Left colon (tissue), 2 donors: ENCODE measurements at regions not wholly inside any gene's neighbourhood (a gene's known extent, or its start where the extent isn't known, plus 50 kb on each side); places are given as distances from the start of the nearest gene placed in this dataset.
A peak's percentile ranks its signal among the peaks of the same experiment; 100 is the strongest.

Experiments used
- ATAC-seq: fragments of 200-7000 bp; cut with Tn5 transposase; one replicate; pipeline ENCODE4 v1.9.1; 2020; ENCODE audit warnings: mild to moderate bottlenecking, moderate library complexity
- DNase-seq, 2 donors: peaks; one replicate each; pipeline ENCODE4 v3.0.0-alpha.2; 2020
- intact Hi-C, 2 donors: fragments of 100-400 bp; cut with DNase I in 1 of 2; cut with micrococcal nuclease in 1 of 2; formaldehyde crosslinking; loops; one replicate each; pipeline versions ENCODE4 v1.11.2 to v1.14.0; 2022; cut with DNase I, micrococcal nuclease
- donor health status: DM: no; HTN: no; CAD: no.
- donor health status: DM: yes; HTN: yes; CAD: no.

GRCh38 chr10:57979491-57979890 lies 288.2 kb downstream of the IPMK start:
- intact Hi-C loops: no loop called here
- no peak for ATAC-seq
- no peak for DNase-seq

- DNase-seq (no peak), ATAC-seq (peak; percentile 82)
- intact Hi-C loops: no loop called here
Observed at GRCh38 chr10:57977262-57977661, 290.4 kb downstream of the IPMK start.

GRCh38 chr10:57973451-57973850 lies 294.2 kb downstream of the IPMK start:
- intact Hi-C loops: no loop called here
- DNase-seq (no peak), ATAC-seq (no peak)

- intact Hi-C loops: no loop called here
- ATAC-seq (peak; percentile 97), DNase-seq (peak in 1 of 2 donors; percentile 7)
Observed at GRCh38 chr10:57972783-57973182, 294.9 kb downstream of the IPMK start.

- DNase-seq (no peak), ATAC-seq (no peak)
- intact Hi-C loops: no loop called here
Observed at GRCh38 chr10:57968328-57969016, 299.2 kb downstream of the IPMK start.

GRCh38 chr10:57964351-57964750 lies 303.3 kb downstream of the IPMK start:
- ATAC-seq (no peak), DNase-seq (no peak)
- intact Hi-C loops: no loop called here

GRCh38 chr10:57963546-57963945 lies 304.1 kb downstream of the IPMK start:
- no peak for ATAC-seq
- no peak for DNase-seq
- intact Hi-C loops: no loop called here

GRCh38 chr10:57962839-57963238 lies 304.9 kb downstream of the IPMK start:
- no peak for ATAC-seq
- intact Hi-C loops: no loop called here
- no peak for DNase-seq

- intact Hi-C loops: no loop called here
- ATAC-seq: no peak
- no peak for DNase-seq
Observed at GRCh38 chr10:57961487-57961886, 306.2 kb downstream of the IPMK start.

GRCh38 chr10:57960406-57960805 lies 307.3 kb downstream of the IPMK start:
- DNase-seq: no peak
- ATAC-seq: no peak
- intact Hi-C loops: no loop called here

GRCh38 chr10:57959318-57960006 lies 308.2 kb downstream of the IPMK start:
- intact Hi-C loops: no loop called here
- no peak for DNase-seq
- peak; percentile 40 for ATAC-seq

- no peak for ATAC-seq
- intact Hi-C loops: no loop called here
- no peak for DNase-seq
Observed at GRCh38 chr10:57955076-57955475, 312.6 kb downstream of the IPMK start.

- no peak for ATAC-seq
- DNase-seq: no peak
- intact Hi-C loops: no loop called here
Observed at GRCh38 chr10:57952741-57953140, 315.0 kb downstream of the IPMK start.

- no peak for DNase-seq
- intact Hi-C loops: no loop called here
- no peak for ATAC-seq
Observed at GRCh38 chr10:57950442-57950974, 317.2 kb downstream of the IPMK start.

- ATAC-seq (no peak), DNase-seq (no peak)
- intact Hi-C loops: no loop called here
Observed at GRCh38 chr10:57948796-57949195, 318.9 kb downstream of the IPMK start.

GRCh38 chr10:57946833-57947232 lies 320.9 kb downstream of the IPMK start:
- intact Hi-C loops: no loop called here
- ATAC-seq: no peak
- no peak for DNase-seq

- intact Hi-C loops: no loop called here
- DNase-seq (no peak), ATAC-seq (no peak)
Observed at GRCh38 chr10:57943701-57944100, 324.0 kb downstream of the IPMK start.

- peak in 1 of 2 donors; percentile 12 for DNase-seq
- ATAC-seq: peak; percentile 85
- intact Hi-C loops: no loop called here
Observed at GRCh38 chr10:57925045-57925444, 342.6 kb downstream of the IPMK start.

- ATAC-seq (no peak), DNase-seq (no peak)
- intact Hi-C loops: no loop called here
Observed at GRCh38 chr10:57921140-57921539, 346.6 kb downstream of the IPMK start.

- DNase-seq (no peak), ATAC-seq (peak; percentile 99)
- intact Hi-C loops: no loop called here
Observed at GRCh38 chr10:57919864-57920263, 347.8 kb downstream of the IPMK start.

GRCh38 chr10:57917019-57917418 lies 350.7 kb downstream of the IPMK start:
- no peak for ATAC-seq
- no peak for DNase-seq
- intact Hi-C loops: no loop called here
